D721Med (cell line): ENCODE measurements at regions not wholly inside any gene's neighbourhood (a gene's known extent, or its start where the extent isn't known, plus 50 kb on each side); places are given as distances from the start of the nearest gene placed in this dataset.

Source experiments
- DNase-seq: peaks from one replicate; pipeline ENCODE4 v3.0.0; 2011; ENCODE audit warnings: low spot score; ENCODE audit not compliant: insufficient read length
- FAIRE-seq: peaks from 2 replicates; lab custom pipeline; 2011; peaks lifted over from hg19 to GRCh38; lab: Jason Lieb, UNC
- TF ChIP-seq, protein P1 (sequence below): IDR thresholded peaks from 2 replicates; pipeline ENCODE4 v1.5.1; 2012; ENCODE audit warnings: mild to moderate bottlenecking, control low read depth; ENCODE audit not compliant: insufficient read depth; ENCODE audit errors: missing control alignments

DNA sequence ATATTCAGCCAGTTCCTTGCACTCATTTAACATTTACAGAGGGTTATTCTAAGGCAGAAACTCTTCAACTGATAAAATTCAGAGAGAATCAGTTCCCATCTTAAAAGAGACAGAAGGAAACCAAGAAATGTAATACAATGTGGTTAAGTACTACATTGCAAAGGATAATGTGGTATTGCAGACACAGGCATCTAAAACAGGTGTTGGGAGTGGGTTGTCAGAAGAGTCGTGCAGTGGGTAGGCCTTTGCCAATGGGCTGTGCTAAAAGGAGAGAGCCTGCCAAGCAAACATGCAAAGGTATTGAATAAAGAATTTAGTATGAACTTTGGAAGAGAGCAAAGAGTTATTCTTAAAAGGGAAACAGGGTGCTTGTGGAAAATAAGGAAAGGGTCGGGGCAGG lies 1044.4 kb upstream of the DIAPH2 start:
- no peak for FAIRE-seq
- DNase-seq, result no peak
- TF ChIP-seq, protein P1, sequence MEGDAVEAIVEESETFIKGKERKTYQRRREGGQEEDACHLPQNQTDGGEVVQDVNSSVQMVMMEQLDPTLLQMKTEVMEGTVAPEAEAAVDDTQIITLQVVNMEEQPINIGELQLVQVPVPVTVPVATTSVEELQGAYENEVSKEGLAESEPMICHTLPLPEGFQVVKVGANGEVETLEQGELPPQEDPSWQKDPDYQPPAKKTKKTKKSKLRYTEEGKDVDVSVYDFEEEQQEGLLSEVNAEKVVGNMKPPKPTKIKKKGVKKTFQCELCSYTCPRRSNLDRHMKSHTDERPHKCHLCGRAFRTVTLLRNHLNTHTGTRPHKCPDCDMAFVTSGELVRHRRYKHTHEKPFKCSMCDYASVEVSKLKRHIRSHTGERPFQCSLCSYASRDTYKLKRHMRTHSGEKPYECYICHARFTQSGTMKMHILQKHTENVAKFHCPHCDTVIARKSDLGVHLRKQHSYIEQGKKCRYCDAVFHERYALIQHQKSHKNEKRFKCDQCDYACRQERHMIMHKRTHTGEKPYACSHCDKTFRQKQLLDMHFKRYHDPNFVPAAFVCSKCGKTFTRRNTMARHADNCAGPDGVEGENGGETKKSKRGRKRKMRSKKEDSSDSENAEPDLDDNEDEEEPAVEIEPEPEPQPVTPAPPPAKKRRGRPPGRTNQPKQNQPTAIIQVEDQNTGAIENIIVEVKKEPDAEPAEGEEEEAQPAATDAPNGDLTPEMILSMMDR, result no peak

DNA sequence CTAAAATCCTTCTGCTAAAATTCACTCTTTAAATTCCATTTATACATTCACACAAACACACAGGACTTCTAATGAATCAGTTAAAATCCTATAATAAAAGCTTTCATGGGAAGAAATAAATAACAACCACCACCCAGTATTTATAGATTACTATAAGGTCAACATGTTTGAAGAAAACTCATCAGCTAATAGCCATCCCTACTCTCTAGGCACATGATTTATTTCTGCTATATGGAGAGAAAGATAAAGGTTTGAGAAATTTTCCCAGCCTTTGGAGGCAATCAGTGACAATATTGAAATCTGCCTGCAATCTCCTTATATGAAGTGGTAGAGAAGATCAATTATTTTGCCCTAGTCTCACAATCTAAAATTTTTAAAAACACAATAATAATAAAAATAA lies 1038.9 kb upstream of the DIAPH2 start:
- no peak for DNase-seq
- TF ChIP-seq, protein P1, result no peak

DNA sequence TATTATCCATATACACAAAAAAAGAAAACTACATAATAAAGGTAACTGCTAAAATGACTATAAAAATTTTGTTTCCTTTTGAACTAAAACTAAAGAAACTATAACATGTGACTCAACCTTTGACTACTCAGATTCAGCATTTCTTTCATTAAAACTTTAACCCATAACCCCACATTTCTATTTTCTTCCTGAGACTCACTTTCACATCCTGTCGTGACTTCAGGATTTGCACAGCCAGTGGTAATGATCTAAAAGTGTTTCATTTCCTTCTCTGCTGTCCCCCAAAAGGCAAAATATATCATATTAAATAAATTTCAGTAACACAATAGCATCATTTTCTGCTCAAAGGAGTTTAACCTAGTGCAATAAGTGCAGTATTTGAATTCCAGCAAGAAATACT lies 1022.4 kb upstream of the DIAPH2 start:
- FAIRE-seq (no peak), DNase-seq (no peak)
- TF ChIP-seq, protein P1, result no peak

More for the DNA sequence above, 1038.9 kb upstream of the DIAPH2 start:
- no peak for FAIRE-seq

DNA sequence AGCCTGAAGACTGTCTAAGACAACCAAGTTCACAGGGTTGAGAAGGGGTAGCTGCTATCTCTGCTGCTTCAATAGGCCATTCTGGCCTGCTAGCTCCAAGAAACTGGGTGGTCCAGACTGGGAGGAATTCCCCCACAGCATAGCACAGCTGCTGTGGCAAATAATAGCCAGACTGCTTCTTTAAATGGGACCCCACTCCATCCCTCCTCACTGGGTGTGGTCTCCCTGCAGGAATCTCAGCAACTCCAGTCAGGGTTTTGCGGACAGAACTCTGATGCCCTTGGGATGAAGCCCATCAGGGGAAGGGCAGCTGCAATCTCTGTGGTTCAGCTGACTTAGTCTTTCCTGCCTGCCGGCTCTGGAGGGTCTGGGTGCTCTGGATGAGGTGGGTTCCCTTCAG lies 1018.6 kb upstream of the DIAPH2 start:
- TF ChIP-seq, protein P1, result no peak
- no peak for DNase-seq
- FAIRE-seq, result no peak

DNA sequence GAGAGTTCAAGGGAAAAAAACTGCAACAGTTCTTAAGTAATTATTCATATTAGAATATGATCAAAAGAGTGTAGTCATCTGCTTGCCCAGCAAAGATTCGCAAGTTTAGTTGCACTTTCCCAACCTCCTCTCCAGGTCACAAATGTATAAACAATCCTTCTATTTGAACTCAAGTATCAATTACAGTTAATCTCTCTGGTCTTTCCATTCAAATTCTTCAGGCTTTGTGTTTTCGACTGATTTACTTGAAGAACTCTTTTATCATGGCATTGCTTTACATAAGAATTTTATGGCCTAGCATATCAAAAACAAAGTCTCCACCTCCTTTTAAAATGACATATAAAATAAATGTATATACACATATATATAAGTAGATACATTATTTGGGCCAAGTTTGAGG lies 1009.6 kb upstream of the DIAPH2 start:
- FAIRE-seq (no peak), DNase-seq (no peak)
- TF ChIP-seq, protein P1, result no peak

DNA sequence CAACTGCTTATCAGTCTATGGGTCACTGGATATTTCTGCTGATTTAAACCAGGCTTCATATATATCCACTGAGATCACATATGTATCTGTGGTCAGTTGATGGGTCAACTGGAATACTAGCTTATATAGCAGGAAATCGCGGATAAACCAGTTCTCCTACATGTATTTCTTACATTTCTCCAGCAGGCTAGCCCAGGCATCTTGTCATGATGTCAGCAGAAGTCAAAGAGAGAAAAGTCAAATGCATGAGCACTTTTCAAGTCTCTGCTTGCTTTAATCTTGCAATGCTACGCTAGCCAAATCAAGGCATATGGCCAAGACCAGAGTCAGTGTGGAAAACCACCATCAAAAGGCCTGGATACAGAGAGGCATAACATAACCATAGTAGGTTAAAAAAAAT lies 1008.8 kb upstream of the DIAPH2 start:
- FAIRE-seq (no peak), DNase-seq (no peak)
- TF ChIP-seq, protein P1, result no peak

DNA sequence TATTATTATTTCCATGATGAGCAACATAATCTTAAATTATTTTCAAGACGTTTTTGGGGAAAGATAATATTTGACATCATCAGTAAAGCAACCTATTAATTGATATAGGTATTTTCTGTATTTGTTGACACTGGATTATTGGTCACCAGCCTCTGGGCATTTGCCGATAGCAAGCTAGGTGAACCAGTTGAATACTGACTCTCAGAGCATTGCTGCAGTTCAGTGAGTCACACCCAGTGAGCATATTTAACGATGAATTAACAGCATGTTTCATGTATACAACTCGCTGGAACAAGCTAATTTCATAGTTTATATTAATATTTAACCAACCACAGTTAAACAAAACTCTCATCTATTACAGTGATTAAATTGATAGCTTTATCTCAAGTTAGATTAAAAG lies 1006.0 kb upstream of the DIAPH2 start:
- FAIRE-seq (no peak), DNase-seq (no peak)
- TF ChIP-seq, protein P1, result no peak
